NCI-H1105 treated with DMSO at 0.1 percent for 48 hours (cell line): ENCODE measurements at regions not wholly inside any gene's neighbourhood (a gene's known extent, or its start where the extent isn't known, plus 50 kb on each side); places are given as distances from the start of the nearest gene placed in this dataset.

Source experiments
- DNase-seq: peaks from one replicate; lab custom pipeline; 2025; lab: John Stamatoyannopoulos, UW

DNA sequence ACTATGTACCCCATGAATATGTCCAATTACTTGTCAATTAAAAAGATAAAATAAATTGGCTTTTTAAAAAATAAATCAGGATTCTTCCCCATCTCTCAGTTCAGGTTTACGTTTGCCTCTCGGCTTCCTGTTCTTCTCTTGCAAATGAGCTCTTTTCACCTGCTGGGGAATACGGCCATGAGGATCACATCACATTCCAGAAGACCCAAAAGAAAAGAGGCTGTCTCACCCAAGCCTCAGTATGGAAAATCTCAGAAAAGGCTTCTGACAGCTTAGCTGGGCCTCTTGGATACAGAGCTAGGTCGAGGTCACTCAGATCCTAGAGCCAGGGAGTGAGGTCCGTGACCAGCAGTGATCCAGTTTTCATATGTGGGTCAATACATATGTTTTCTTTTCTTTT, 171.2 kb upstream of the SDK2 start:
- no peak for DNase-seq

- no peak for DNase-seq
These were observed 175.5 kb upstream of the SDK2 start for GRCh38 chr17:73819440-73820395.

DNA sequence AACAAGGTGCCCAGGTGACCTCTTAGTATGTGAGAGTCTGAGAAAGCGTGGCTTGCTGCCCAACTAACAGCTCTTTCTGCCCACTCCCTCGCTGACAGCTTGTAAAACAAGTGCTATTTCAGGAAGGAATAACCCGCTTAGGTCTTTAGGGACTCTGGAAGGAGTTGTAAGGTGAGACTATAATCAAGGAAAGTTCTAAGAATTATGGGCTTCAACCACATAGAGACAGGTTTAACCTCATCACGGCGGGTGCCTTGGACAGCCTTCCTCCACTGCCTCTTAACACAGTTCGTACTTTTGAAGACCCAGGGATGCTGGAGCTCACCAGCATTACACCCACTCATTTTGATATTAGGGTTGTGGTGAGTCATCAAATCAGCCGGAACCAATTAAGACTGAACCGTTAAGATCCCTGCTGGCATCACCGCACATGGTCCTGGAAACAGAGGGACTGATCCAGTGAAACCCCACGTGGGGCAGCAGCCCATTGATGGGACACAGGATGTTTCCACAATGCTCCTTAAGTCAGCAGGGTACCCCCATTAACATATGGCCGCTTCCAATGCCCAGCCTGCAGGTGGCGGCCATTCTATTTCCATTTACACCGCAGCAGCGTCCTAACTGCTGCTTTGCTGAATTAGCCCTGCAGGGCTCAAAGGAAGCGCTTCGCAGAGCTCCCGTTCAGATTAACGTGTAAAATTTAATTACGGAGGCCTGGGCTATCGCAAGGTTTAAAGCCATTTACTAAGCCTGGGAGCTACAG, 176.6 kb upstream of the SDK2 start:
- no peak for DNase-seq

GRCh38 chr17:73821665-73822064, 177.4 kb upstream of the SDK2 start:
- no peak for DNase-seq

GRCh38 chr17:73822371-73822770, 178.1 kb upstream of the SDK2 start:
- DNase-seq = no peak

- no peak for DNase-seq
These were observed 179.4 kb upstream of the SDK2 start for GRCh38 chr17:73823684-73824083.

DNA sequence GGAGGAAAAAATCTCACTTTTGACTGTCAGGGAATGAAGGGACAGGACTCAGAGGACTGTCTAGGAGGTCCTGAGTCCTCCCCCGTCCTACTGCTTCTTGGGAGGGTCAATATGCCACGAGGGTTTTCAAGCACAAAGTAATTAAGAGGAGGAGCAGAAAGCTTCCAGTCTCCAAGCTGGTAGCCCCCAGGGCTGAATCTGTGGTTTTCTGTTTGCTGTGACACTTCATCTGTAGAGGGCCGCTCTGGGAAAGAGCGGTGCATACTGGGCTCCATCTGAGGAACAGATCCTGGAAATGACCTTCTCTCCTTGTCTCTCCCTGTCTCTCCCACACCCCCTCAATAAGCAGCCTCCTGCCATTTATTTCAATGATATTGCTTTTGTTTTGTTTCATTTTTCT, 180.1 kb upstream of the SDK2 start:
- no peak for DNase-seq

GRCh38 chr17:73826181-73826871, 182.1 kb upstream of the SDK2 start:
- no peak for DNase-seq

GRCh38 chr17:73826872-73827228, 182.6 kb upstream of the SDK2 start:
- DNase-seq = no peak

DNA sequence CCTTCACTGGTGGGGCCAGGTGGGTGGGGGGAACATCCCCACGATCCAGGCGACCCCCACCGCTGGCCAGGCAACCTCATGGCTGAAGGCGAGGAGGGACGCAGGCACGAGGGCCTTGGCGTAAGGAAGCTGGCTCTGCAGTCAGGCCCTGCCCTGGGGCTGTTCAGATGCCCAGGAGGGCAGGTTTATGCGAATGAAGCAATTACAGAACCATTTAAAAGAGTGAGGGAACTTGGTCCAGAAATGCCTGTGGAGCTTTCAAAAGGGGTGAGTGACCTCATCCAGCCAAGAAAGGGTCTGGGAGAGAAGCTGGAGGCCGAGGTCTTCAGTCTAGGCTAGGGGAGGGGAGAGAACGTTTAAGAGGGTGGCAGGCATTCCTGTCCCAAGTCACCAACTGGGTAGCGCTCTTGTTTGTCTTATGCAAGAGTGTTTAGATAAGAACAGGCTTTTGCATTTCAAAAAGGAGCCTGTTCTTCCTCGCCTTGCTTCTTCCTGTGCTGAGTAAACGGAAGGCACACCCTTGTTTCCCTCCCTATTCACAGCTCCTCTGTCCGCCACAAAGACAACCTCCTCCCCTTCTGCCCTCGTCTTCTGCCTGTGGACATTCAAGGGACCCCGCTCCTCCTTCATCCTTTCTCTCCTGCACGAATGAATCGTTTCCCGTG, 183.5 kb upstream of the SDK2 start:
- DNase-seq = no peak

GRCh38 chr17:73829676-73830280, 185.5 kb upstream of the SDK2 start:
- no peak for DNase-seq

- no peak for DNase-seq
These were observed 187.5 kb upstream of the SDK2 start for GRCh38 chr17:73831699-73832098.

DNA sequence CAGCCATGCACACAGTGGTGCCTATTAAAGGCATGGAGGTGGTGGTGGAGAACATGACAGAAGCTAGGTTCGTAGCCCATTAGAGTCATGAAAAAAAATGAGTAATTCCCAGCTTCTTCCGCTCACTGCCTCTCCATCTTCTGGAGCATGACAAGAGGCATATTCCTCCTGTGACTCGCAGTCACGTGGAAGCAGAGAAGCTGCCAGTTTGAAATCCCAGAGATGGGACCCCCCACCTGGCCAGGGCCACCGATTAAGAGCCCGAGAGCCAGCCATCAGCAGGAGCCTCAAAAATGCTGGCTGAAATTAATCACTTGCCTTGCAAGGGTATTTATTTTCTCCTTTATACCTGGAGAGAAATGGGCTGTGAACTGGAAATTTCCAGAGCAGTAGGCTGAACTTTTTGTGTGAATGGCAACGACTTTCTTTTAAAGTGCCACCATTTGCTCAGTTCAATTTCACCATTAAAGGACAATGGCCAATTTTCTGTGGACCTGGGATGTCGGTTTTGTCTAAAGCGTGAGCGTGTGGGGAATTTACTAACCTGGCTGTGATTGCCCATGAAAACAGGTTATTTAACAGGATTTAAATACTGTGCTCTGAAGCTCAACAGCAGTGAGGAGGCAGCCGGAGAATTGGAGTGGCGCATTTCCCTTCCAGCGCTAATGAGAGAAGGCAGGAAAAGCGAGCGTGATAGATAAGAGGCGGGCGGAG, 189.7 kb upstream of the SDK2 start:
- DNase-seq = no peak

DNA sequence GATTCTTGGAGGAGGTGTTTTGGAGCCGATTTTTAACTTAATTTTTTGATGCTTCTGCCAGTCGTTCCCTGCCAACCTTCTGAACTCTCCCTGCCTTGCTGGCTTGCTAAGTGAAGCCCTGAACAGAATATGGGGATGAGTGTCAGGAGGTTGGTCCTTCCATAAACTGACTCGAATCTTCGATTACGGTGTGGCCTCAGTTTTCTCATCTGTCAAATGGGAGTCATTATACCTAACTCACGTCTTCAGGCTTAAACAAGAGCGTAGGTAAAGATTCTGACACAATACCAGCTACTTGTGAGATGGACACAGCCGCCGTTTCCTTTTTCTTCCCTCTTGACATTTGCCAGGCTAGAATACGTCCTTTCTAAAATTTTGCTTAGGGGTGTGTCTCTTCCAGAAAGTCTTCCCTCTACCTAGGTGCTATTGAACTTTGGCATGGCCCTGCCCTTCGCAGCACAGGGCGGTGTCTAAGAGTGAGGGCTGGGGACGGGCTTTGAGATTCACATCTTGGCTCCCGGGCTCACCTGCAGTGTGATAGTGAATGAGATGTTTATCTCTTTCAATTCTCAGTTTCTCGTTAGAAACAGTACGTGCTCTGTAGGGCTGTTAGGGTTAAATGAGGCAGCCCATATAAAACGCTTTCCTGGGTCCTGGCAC, 190.6 kb upstream of the SDK2 start:
- no peak for DNase-seq

DNA sequence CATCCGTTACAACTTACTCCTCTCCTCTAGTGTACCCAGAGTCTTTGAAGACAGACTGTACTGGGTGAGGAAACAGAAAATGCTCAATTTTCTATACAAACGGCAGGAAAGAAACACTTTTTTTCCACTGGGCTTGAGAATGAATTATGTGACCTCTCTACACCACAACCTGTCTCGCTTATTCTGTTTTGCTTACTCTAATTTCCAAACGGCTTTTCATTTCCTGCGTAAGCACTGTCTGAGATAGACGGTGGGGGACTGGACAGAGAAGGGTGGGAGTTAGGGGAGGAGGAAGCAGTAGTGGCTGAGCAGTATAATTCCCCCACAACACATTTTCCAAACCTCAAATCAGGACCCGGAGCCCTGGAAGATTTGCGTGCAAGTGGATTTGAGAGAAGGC, 191.4 kb upstream of the SDK2 start:
- no peak for DNase-seq

GRCh38 chr17:73838815-73839214, 194.6 kb upstream of the SDK2 start:
- DNase-seq = peak; percentile 74

DNA sequence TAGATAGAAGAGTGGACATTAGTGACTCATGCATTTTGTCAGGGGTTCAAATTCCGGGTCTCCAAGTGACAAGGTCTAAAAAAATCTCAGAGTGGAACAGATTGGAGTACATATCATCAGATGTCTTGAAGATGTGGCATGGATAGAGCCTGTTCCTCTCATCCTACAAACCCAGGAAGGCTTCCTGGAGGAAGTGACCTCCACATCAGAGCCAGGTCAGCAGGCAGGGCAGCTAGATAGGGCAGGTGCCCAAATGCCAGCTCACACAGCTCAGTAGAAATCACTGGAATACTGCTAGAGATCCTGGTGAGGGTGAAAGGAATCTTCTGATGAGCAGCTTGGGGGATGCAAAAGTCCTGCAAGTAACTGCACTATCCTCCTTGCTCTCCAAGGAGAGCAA, 196.6 kb upstream of the SDK2 start:
- no peak for DNase-seq

GRCh38 chr17:73841431-73842060, 197.3 kb upstream of the SDK2 start:
- DNase-seq = peak; percentile 46

DNA sequence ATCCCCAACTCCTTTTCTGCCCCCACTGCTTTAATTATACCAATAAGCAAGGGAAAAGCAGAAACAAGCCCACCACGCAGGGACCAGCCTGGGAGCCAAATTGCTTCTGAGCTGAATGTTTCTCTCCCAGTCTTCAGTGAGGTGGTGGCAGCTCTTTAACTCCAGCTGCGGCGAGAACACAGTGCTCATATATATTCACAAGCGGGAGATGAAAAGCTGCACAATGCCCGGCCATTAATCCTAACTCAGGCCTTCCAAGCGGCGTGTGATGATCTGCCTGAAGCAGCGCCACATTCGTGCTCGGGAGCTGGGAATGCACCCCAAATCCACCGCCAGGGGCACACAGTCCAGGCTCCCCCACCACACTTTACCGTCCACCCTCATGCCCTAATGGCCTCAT, 203.7 kb upstream of the SDK2 start:
- DNase-seq = no peak

- DNase-seq = no peak
These were observed 206.2 kb upstream of the SDK2 start for GRCh38 chr17:73850426-73850825.
